Right renal pelvis (tissue), 4 donors: ENCODE measurements at regions not wholly inside any gene's neighbourhood (a gene's known extent, or its start where the extent isn't known, plus 50 kb on each side); places are given as distances from the start of the nearest gene placed in this dataset.

Experiments
- DNase-seq, 4 donors: peaks; one replicate each; pipeline ENCODE4 v3.0.0-alpha.2; 2013; ENCODE audit warnings: low read depth in 4 of 4, low spot score in 3 of 4, missing footprints in 1 of 4

GRCh38 chr6:14789996-14790395 lies 455.9 kb upstream of the JARID2 start:
- DNase-seq = no peak

GRCh38 chr6:14790976-14791375 lies 454.9 kb upstream of the JARID2 start:
- no peak for DNase-seq

- no peak for DNase-seq
These were observed 454.3 kb upstream of the JARID2 start for GRCh38 chr6:14791526-14791925.

DNA sequence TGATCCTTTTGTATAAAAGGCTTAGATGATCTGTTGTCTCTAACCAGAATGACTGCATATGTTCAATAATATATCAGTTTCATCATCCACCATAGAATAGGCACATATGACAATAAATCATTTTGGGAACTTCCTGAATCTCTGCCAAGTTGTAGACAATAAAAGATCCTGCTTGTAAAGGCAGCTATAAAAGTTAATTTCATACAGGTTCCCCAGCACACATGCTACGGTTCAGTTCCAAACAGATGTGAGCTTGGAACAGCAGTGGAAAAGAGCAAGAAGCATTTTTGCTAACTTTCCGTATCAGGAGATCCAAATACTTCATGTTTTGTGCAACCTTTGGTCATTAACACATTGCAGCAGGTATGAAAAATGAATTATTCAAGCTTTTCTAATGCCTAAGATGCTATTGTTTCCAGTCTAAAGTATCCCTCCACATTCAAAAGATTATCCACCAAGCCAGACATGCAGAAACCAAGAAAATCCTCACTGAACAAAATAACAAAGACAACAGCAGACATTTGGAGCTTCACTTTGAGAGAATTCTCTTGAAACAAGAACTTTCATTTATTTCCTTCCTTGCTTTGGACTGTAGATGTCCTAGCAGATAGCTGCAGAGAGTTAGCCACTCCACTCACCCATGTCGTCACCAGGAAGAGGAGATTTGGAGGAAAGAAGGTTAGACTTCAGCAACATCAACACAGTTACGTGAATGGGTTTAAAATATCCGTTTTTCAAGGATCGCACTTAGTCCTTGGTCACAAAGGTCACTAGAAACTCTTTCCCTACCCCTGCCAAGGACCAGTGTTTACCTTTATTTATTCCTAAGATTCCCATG lies 453.5 kb upstream of the JARID2 start:
- no peak for DNase-seq

GRCh38 chr6:14795451-14795850 lies 450.4 kb upstream of the JARID2 start:
- DNase-seq = no peak

- no peak for DNase-seq
These were observed 448.7 kb upstream of the JARID2 start for GRCh38 chr6:14796974-14797762.

DNA sequence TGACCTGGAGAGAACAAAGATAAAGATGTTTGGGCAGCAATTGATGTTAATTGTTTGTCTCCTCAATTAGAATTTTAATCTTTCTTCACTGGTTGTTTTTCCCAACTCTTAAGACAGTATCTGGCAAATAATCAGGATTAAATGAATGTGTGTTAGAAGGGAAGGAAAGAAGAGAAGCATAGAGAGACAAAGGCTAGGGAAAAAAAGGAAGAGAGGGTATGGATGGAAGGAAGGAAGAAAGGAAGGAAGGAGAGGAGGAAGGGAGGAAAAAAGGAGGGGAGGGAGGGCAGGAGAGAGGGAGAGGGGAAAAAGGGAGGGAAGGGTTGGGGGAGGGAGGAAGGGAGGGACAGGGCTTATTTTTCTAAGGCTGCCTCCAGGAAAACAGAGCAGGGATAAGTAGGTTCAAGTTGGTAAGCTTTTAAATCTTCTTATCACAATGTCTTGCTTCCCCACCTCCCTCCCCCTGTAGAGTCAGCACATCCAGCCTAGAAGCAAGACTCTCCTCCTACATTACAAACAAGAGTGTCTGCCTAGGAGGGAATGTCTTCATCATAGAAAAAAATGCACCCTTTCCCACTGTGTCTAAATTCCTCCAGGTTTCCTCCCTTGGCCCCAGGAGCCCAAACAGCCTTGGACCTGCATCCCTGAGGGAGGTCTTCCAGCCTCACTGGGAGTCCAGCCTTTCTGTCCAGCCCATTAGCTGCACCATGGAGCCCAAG lies 447.8 kb upstream of the JARID2 start:
- DNase-seq = no peak

- no peak for DNase-seq
These were observed 447.3 kb upstream of the JARID2 start for GRCh38 chr6:14798594-14798982.

- DNase-seq = no peak
These were observed 446.8 kb upstream of the JARID2 start for GRCh38 chr6:14798996-14799588.

- DNase-seq = no peak
These were observed 445.9 kb upstream of the JARID2 start for GRCh38 chr6:14799928-14800327.

GRCh38 chr6:14802514-14803160 lies 443.2 kb upstream of the JARID2 start:
- DNase-seq = no peak

DNA sequence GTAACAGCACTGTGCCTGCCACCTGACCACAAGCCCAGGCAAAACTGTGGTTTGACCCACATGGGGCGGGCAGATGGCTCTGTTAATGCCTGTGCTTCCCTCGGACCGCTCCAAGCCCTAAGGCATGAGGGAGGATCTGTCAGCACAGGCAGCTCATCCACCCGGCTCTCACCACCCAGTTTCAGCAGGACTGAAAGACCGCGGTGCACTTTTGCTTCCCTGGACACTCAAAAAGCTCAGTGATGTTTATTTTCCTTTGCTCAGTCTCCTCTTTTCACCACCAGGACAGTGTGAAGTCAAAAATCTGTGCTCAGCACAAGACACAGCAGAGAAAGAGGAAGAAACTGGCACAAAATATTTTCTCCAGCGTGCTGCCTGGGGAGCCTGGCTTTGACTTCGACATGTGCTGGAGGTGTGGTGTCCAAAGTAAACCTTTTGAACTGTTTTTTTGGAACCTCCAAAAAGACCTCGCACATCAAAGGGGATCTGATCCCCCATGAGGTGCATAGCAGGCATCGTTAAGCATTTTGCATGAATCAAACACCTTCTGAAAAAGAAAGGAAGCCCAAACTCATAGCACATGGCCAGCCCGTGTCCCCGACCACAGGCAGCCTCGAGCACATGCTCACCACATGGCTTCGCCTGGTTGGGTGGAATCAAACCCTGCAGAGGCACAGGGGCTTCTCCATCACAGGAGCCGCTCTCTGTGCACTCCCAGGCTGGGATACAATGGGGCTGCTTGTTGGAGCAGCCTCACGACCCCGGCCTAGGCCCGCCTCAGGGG lies 441.7 kb upstream of the JARID2 start:
- DNase-seq = no peak

DNA sequence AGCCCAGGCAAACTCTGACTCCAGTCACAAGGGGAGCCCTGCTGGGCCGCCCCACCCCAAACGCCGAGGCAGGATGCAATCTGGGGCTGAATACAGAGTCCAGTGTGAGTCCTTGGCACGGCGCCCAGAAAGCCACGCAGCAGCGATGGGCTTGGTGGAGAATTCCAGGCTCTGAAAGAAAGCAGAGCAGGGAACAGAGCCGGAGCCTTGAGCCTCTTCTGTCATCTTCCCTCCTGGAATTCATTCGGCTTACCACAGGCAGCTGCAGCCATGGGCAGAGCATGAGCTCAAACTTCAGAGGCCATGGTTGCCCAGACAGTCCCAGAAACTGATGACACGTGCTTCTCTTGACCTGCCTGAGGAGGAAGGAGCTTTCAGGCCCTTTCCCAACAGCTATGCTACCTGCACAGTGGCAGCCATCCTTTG lies 441.1 kb upstream of the JARID2 start:
- peak in 1 of 4 donors; percentile 59 for DNase-seq

DNA sequence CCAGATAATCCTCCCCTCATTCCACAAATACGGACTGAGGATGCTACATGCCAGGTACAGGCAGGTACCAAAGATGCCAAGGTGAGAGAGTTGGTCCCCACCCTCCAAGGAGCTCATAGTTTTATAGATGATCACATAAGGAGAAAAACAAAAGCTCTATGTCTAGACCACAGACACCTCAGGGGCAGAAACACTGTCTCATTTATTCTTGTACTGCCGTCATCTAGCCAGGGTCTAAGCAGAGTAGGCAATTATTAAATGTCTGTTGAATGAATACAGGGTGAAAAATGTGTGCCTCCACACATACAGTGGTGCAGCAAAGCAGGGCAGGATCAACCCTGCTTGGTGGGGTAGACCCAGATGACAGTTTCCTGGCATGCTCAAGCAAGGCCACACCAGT lies 439.8 kb upstream of the JARID2 start:
- DNase-seq = no peak

GRCh38 chr6:14807130-14807529 lies 438.7 kb upstream of the JARID2 start:
- no peak for DNase-seq

DNA sequence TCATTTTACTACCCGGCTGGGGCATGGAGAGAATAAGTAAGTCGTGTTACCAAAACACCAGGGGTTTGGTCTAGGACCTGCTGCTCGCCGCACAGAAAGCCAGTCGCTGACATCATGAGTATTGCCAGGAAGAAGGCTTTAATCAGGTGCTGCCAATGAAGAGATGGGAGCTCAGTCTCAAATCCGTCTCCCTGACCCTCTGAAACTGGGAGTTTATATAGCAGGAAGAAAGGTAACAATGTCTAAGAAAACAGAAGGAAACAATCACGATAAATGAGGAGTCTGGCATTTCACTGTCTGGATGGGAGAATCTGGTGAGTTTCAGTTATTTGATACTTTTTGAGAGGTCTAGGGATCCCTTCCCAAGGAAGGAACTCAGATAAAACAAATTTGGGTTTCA lies 437.9 kb upstream of the JARID2 start:
- DNase-seq = no peak

- no peak for DNase-seq
These were observed 435.8 kb upstream of the JARID2 start for GRCh38 chr6:14810021-14810420.

GRCh38 chr6:14811775-14812428 lies 434.0 kb upstream of the JARID2 start:
- DNase-seq = no peak

DNA sequence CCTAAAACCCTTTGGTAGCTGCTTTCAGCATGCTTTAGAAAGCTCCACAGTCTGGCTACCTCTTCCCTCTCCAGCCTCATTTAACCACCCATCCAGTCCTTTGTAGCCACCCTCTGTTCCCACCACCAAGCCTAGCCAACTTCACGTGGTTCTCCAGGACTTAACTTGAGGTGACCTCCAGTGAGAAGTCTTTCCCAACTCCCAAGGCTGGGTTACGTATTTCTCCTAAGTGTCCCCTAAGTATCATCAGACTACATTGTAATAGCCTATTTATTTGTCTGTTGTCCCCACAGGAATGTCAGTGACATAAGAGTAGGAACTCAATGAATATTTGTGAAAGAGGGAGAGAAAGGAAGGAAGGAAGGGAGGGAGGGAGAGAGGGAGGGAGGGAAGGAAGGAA lies 431.9 kb upstream of the JARID2 start:
- no peak for DNase-seq
